CD4-positive, alpha-beta T cell treated with Interferon alpha-2 for 1 hour (primary cell): ENCODE measurements at regions not wholly inside any gene's neighbourhood (a gene's known extent, or its start where the extent isn't known, plus 50 kb on each side); places are given as distances from the start of the nearest gene placed in this dataset.
"Not testable (repeated sequence)": the region's sequence is repeated elsewhere in the genome, so short reads cannot be mapped to it uniquely, and the experiment has no call there.

ENCODE experiments used
- DNase-seq, 2 donors: peaks; one replicate each; pipeline ENCODE4 v3.0.0-alpha.2; 2020 to 2022

- DNase-seq, result no peak
Measured at GRCh38 chr14:58963873-58964597, 224.4 kb upstream of the DAAM1 start.

- no peak for DNase-seq
Measured at GRCh38 chr14:58964598-58964928, 223.9 kb upstream of the DAAM1 start.

GRCh38 chr14:58965601-58966000 is 222.9 kb upstream of the DAAM1 start:
- no peak for DNase-seq

GRCh38 chr14:58966997-58967396 is 221.5 kb upstream of the DAAM1 start:
- no peak for DNase-seq

DNA sequence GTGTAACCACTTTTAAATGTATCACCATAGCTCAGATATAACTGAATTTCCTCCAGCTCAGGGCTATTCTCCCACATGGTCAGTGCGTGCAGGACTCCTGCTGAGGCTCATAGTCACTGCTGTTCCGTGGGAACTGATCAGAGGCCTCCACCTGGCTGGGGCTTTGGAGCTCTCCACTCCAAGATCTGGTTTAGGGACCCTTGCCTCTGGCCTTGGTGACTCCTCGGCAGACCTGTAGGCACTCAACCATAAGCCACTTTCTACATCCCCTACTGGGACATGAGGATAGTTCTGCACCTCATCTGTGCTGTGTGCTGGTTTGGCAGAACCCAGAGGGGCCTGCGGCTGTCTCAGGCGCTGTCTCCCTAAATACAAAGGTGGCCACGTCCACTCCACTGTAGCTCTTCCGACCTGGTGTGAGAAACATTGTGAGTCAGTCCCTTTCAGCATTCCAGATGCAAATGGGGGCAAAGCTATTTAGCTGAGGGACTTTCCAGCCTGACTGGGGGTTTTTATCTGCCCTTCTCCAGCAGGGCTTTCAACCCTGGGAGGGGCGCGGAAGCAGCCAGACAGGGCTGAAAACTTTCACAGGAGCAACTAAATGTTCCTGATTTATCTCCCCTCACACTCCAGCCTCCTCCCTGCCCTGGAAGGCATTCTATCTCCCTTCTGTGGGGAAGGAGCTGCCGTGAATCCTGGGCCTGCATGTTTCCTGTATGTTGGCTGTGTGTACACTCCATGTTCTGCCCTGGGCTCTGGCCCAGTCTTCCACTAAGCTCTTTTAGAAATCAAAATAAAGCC is 218.3 kb upstream of the DAAM1 start:
- DNase-seq, result no peak

- no peak for DNase-seq
Measured at GRCh38 chr14:58972233-58973017, 216.0 kb upstream of the DAAM1 start.

- no peak for DNase-seq
Measured at GRCh38 chr14:58977366-58977765, 211.1 kb upstream of the DAAM1 start.

GRCh38 chr14:58978343-58978742 is 210.1 kb upstream of the DAAM1 start:
- no peak for DNase-seq

- DNase-seq, result no peak
Measured at GRCh38 chr14:58979325-58979724, 209.1 kb upstream of the DAAM1 start.

- DNase-seq, result no peak
Measured at GRCh38 chr14:58981840-58982239, 206.6 kb upstream of the DAAM1 start.

DNA sequence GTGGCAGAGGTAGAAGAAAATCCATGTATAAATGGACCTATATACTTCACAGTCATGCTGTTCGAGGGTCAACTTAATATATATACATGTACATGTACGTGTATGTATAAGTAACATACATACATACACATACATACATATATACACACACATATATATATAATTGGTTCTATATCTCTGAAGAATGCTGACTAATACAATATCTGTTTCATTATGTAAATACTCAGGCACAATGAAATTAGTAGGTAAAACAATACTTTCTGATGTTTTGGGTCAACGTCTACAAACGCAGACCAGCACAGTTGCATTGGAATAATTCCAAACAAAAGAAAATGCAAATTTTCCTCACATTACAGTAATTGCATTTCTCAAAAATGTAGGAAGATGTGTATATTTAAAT is 202.7 kb upstream of the DAAM1 start:
- DNase-seq, result no peak

- no peak for DNase-seq
Measured at GRCh38 chr14:58987591-58987990, 200.9 kb upstream of the DAAM1 start.

DNA sequence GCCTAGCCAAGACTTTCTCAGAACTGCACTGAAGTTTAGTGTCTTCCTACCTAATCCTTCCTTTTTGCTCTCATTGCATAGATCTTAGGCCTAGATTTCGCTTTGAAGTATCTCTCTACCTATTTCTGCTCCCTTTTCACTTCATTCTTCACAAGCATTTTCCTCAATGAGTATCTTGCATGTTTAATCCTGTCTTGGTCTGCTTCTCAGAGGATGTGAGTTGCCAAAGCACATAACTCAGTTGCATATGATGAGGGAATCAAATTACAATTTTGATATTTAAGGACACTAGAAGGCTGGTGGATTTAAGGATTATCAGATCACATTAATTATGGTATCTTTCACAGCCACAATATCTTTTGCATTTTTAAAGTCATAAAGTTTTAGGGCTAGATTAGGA is 195.5 kb upstream of the DAAM1 start:
- no peak for DNase-seq

DNA sequence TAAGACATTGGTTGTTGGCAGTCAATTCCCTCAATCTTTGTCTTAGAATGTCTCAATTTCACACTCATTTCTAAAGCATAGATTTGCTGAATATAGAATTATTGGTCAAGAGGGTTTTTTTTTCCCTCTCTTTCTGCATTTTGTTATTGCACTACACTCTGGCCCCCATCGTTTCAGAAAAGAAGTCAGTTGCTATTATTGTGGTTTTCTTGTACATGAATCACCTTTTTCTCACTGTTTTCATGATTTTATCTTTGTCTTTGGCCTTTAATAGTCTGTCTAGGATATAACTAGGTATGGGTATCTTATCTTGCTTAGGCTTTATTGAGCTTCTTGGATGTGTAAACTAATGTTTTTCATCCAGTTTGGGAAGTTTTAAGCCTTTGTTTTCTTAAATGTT is 194.3 kb upstream of the DAAM1 start:
- DNase-seq, result no peak

GRCh38 chr14:59004012-59004411 is 184.5 kb upstream of the DAAM1 start:
- DNase-seq, result no peak

GRCh38 chr14:59006179-59006578 is 182.3 kb upstream of the DAAM1 start:
- DNase-seq, result not testable (repeated sequence)

- no peak for DNase-seq
Measured at GRCh38 chr14:59009967-59010366, 178.5 kb upstream of the DAAM1 start.

GRCh38 chr14:59013672-59014298 is 174.7 kb upstream of the DAAM1 start:
- no peak for DNase-seq

GRCh38 chr14:59015482-59015881 is 173.0 kb upstream of the DAAM1 start:
- DNase-seq, result no peak

- DNase-seq, result no peak
Measured at GRCh38 chr14:59017285-59017965, 171.0 kb upstream of the DAAM1 start.

DNA sequence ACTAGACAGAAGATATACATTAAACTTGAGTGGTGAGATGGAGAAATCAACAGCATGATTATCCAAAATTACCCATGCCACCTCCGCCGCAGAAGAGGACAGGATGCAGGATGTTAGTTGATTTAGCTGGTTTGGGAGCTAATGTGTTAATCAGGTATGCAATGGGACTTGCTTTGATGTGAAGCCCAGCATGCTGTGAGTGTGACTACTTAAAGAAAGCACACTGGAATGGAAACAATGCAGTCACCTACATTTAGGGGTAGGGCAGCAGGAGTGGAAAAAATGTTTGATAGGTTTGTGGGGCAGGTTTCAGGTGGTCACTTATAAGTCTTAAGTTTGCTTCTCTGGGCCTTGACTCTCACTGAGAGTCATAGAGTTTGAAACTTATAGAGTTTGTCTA is 170.0 kb upstream of the DAAM1 start:
- DNase-seq, result no peak

GRCh38 chr14:59018978-59019377 is 169.5 kb upstream of the DAAM1 start:
- no peak for DNase-seq

GRCh38 chr14:59020382-59020781 is 168.1 kb upstream of the DAAM1 start:
- DNase-seq, result no peak
